NCI-H82 treated with DMSO at 0.1 percent for 48 hours (cell line): ENCODE measurements at regions not wholly inside any gene's neighbourhood (a gene's known extent, or its start where the extent isn't known, plus 50 kb on each side); places are given as distances from the start of the nearest gene placed in this dataset.
"Not testable (repeated sequence)": the region's sequence is repeated elsewhere in the genome, so short reads cannot be mapped to it uniquely, and the experiment has no call there.

ENCODE experiments used
- DNase-seq: peaks from one replicate; lab custom pipeline; 2025; ENCODE audit not compliant: unreplicated experiment; lab: John Stamatoyannopoulos, UW

- DNase-seq = no peak
Observed at GRCh38 chr1:96130432-96130831, 591.2 kb upstream of the PTBP2 start.

DNA sequence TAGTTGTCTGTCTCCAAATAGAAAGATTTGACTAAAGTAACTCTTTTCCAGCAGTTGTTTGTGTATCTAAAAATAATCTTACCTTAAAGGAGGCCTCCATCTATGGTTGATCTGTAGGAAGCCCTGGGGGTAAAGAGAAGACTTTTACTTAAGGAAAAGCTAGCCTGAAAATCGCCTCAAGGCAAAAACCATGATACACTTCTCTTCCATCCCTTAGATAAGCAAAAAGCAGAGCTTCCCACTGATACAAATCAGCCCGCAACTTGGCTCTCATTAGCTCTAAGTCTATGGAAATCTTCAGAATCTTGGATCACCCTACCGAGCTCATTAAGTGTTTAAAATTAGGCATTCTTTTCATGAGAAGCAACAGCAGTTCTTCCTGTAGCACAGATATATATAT is 576.9 kb upstream of the PTBP2 start:
- DNase-seq = no peak

DNA sequence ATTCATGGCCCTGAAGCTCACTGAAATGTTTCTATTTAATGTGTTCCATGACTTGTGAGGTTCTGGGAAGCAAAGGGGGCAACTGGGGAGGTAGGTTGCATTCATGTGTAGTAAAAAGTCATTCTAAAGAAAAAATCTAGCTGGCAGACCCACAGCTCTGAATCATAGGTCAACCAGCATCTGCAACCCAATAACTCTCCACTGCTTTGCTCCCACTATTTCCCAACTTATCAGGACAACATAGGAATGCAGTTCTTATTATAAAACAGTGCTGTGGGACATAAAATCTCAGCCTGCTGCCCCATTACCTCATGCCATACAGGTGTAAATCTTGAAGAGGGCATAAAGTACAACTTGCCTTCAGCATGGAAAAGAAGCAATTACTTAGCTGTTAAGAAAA is 576.1 kb upstream of the PTBP2 start:
- no peak for DNase-seq

DNA sequence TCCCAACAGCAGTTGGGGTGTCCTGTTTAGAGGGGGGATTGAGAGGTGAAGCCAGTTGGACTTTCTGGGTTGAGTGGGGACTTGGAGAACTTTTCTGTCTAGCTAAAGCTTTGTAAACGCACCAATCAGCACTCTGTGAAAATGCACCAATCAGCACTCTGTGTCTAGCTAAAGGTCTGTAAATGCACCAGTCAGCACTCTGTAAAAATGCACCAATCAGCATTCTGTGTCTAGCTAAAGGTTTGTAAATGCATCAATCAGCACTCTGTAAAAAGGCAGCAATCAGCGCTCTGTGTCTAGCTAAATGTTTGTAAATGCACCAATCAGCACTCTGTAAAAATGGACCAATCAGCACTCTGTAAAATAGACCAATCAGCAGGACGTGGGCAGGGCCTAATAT is 568.6 kb upstream of the PTBP2 start:
- DNase-seq = not testable (repeated sequence)

- DNase-seq = no peak
Observed at GRCh38 chr1:96157101-96157500, 564.5 kb upstream of the PTBP2 start.

- DNase-seq = no peak
Observed at GRCh38 chr1:96159379-96159778, 562.2 kb upstream of the PTBP2 start.

- no peak for DNase-seq
Observed at GRCh38 chr1:96164053-96164452, 557.5 kb upstream of the PTBP2 start.

DNA sequence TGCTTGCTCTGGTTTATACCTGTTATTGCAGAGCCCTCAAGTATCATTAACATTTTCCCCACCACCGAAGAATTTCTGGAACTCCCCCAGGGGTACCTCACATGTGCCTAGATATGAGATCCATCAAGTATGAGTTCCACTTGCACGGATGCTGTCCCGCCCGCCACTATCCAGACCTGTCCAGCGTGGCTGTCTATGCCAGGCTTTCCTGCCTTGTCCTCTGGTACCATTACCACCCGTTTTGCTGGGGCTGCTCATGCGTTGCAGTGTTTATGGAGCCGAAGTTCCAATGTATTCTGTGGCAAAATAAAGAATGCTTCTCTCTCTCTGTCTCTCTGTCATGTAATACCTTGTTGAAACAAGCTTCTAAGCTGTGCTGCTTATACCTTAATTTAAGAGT is 543.5 kb upstream of the PTBP2 start:
- DNase-seq = no peak

GRCh38 chr1:96183485-96183884 is 538.1 kb upstream of the PTBP2 start:
- no peak for DNase-seq

- no peak for DNase-seq
Observed at GRCh38 chr1:96183928-96184327, 537.7 kb upstream of the PTBP2 start.

DNA sequence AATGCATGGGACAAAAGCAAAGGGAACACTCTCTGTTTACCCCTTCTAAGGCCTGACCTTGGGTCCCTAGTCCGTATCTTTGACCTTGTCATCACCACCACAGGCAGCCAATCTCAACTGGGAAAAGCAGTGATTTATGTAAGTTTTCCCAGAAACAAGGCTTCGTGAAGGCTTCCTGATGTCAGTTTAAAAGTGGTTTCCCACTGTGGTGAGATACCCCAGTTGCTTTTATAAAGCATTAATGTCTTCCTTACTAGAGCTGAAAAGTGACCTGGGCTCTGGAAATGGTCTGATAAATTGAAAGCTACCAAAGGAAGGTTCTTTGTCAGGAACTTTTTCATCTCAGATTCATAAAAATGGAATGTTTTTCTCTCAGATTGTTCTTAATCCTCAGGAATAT is 536.4 kb upstream of the PTBP2 start:
- no peak for DNase-seq

DNA sequence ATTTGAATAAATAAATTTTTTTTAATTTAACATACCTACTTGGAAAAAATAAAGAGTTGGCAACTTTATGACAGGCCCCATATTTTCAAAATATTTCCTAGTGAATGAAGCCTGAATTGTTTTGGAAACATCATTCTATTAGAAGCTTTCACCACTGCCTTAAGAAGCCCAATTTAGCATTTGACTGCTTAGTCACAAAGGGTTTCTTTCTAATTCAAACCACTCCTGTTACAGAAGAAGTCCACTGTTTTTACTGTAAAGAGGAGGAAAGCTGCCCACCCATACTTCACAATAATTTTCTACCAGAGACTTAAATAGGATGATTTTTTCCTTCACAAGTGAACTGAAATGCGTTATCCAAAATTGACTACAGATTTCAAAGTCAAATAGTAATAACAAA is 534.6 kb upstream of the PTBP2 start:
- DNase-seq = no peak

GRCh38 chr1:96191165-96191564 is 530.4 kb upstream of the PTBP2 start:
- no peak for DNase-seq

DNA sequence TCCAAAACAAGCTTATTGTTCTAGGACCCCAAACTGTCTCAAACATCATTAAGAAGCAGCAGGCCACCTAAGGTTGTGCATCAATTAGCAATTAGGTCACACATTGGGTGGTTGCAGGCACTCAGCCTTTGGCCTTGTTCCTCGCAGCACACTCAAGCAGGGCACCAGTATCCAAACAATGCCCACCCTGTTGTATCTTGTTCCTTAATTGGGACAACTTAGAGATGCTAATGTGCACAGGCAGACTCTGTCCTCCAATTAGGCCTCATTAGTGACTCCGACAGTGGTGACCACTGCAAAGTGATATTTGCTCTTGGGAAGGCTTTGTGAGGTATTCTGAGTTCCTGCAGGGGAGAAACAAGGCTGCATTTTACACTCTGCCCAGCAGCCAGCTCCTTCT is 515.1 kb upstream of the PTBP2 start:
- no peak for DNase-seq

- DNase-seq = no peak
Observed at GRCh38 chr1:96207936-96208335, 513.6 kb upstream of the PTBP2 start.

DNA sequence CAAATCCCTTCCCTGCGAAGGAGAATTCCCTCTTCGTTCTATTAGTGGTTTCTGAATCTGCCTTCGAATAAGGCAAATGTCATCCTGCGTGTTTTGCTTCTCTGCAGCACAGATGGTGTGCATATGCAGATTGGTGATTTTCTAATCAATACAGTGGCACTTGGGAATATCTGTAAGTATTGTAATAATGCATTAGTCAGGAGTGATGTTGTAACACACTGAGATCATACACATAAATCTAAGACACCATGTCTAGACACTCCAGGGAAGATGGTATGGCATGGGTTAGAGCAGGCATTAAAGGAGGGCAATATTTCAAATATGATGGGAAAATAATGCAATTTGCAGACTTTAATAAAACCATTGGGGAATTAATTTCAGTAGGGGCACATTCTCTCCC is 513.2 kb upstream of the PTBP2 start:
- no peak for DNase-seq

- DNase-seq = no peak
Observed at GRCh38 chr1:96210054-96210453, 511.5 kb upstream of the PTBP2 start.

DNA sequence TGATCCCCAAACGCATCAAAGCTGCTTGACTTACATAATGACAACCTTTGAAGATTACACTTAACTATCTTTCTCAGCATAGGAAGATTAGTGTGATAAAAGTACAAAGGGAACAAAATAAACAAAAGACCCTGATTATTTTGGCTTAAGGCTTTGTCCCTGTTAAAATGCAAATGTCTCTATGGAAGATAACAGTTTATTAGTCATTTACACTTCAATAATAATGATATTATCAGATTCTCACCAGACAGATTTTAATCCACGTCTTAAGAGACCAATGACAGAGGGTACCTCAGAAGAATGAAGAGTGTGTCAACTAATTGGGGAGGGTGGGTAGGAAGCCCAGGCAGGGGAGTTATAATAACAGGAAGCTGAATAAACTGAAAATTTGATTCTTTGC is 510.4 kb upstream of the PTBP2 start:
- DNase-seq = no peak

DNA sequence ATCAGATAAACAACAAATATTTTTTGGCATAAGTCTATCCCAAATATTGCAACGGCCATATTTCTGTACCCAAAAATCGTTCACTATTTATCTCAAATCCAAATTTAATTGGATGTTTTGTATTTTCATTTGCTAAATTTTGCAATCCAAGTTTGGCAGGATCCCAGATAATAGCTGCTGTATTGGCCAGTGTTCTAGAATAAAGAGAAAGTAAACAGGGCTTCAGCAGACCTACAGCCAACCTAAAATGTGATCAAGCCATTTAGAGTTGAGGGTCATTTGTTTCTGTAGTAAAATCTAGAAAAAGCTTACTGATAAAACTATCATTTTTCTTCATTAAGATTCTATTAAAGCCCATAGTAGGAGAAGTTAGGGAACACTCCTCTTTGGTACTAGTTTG is 506.6 kb upstream of the PTBP2 start:
- no peak for DNase-seq

DNA sequence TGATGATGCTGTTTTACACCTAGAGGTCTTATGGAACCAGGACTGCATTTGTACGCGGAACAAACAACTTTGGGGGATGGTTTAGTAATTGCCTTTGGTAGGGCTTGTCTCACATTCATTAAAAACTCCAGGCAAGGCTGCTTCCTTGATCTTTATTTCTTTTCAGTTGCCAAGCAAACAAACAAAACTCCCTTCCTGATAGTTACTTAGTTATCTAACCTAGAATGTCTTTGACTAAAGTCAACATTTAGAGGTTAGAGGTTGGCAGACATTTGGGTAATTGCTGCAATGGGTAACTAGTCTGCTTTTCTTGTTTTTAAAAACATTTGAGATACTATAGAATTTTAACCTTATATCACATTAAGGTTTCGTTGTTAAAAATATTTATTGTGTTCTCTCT is 500.9 kb upstream of the PTBP2 start:
- DNase-seq = no peak

- DNase-seq = no peak
Observed at GRCh38 chr1:96222701-96223100, 498.9 kb upstream of the PTBP2 start.

- not testable (repeated sequence) for DNase-seq
Observed at GRCh38 chr1:96224229-96224628, 497.4 kb upstream of the PTBP2 start.

DNA sequence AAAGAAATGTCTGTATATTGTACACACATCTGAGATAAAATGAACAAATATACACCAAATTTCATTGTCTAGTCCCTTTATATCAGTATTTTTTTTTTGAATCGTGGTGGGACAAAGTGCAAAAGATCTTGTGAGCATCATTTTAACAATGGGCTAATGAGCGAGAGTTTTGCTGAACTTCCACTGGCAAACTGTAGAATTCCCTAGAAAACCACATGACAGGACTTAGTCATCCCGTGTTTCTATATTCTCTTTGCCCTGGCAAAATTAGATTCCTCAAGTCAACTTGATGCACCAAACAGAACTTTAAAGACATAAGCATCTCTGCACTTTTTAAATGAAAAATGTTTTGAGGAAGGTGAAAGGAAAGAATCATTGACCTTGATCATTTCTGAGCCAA is 488.2 kb upstream of the PTBP2 start:
- no peak for DNase-seq

DNA sequence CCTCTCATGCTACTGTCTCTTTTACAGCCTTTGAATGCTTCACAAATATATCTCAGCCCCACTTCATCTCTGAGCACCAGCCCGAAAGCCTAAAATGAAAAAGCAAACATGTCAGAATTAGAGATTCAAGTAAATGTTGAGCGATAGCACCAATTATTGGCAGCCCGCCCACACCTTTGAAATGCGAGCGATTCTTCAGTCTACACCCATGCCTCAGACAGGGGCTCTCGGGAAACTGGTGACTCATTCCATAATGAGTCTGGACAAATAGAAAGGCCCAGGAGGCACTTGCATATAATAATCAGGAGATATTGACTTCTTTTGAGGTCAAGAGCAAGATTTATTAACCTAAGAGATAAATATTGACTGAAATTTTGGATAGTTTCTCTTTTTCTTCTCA is 487.3 kb upstream of the PTBP2 start:
- no peak for DNase-seq
